ENCODE measurements at regions not wholly inside any gene's neighbourhood (a gene's known extent, or its start where the extent isn't known, plus 50 kb on each side); places are given as distances from the start of the nearest gene placed in this dataset.

DNA sequence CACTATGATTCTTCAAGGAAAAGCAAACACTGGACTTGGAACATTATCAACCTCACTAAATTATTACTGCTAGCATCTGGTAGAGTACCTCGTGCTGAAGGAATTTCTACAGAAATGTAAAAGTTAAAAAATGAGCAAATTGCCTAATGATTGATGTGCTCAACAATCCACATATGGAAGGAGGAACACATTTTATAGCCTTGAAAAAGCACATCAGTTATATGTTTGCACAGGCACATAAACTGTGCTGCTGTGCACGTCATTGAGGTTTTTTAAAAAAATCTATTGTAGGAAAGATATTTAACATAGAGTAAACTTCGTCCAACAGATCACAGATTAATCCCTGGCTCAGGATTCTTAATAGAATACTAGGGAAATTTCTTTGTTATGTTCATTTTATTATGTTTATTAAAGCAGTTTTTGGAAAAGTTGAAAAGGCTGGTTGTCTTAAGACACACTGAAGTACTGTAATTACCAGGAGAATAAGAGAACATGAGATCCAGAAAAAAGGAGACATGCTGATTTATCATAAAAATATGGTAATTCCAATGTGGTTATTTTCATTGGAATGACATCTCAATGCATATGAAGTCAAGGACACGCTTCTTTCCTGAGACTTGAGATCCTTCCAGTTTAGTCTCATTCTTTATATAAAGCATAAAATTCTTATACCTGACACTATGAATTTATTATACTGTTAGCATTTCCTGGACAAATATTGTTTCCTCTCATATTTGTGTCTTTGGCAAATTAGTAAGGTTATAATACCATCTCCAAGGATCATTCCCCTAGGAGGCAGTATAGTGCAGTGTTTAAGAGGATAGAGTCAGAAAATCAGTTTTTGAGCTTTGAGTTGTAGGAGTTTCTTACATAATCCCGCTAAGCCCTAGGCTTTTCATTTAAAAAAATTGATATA is 511.1 kb downstream of the TENT5A start:
- Histone ChIP-seq H3K36me3 (ENCODE audit: insufficient read depth, low read length) (no peaks in the 10 kb centered on the region), H3F3A (ENCODE audit: insufficient read depth, low read length, poor library complexity, severe bottlenecking) (no peaks in the 10 kb centered on the region), H3K79me2 (replicated peaks; ENCODE audit: insufficient read depth, low read length) (no peaks in the 10 kb centered on the region), H3K9ac (ENCODE audit: low read length) (no peak overlapping the region), H3K9me3 (ENCODE audit: low read length) (peaks cover under 1% of the 10 kb centered on the region), H2AFZ (ENCODE audit: low read depth, low read length) (no peak overlapping the region), H3K9me2 (ENCODE audit: insufficient read depth, low read length) (no peaks in the 10 kb centered on the region), H3K27me3 (ENCODE audit: insufficient read depth, low read depth, low read length) (no peaks in the 10 kb centered on the region), H3K4me2 (ENCODE audit: low read length) (no peak overlapping the region), H4K20me1 (ENCODE audit: insufficient read depth) (no peaks in the 10 kb centered on the region), H3K27ac (ENCODE audit: low read length) (no peak overlapping the region), H3K4me3 (ENCODE audit: low read length) (no peak overlapping the region)
- no peak for TF ChIP-seq MXI1 (conservative IDR thresholded peaks at IDR 0.05; ENCODE audit: poor library complexity, severe bottlenecking)
- TF ChIP-seq POLR2AphosphoS5 (IDR thresholded peaks at IDR 0.05): no peak
- TF ChIP-seq RAD21 (conservative IDR thresholded peaks at IDR 0.05): no peak

DNA sequence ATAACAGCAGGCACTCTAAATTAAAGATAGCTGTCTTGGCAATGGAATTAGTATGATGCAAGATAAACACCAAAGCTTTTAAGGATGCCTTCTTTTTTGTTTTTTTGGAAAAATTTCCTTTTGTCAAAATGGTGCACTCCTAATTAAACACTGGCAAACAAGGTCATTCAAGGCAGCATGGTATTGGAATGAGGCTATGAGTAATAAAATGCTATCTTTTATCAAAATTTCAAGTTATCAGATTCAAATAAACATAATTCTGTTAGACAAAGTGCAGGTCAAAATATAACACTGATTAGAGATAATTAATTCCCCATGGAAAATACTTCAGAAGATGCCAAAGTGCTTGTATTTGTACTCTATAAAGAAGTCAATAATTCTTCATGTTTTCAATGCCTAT is 514.1 kb downstream of the TENT5A start:
- Histone ChIP-seq H3K4me2 (ENCODE audit: low read length) (no peak overlapping the region), H2AFZ (ENCODE audit: low read depth, low read length) (no peak overlapping the region), H4K20me1 (ENCODE audit: insufficient read depth) (no peaks in the 10 kb centered on the region), H3K9me2 (ENCODE audit: insufficient read depth, low read length) (no peaks in the 10 kb centered on the region), H3K9me3 (ENCODE audit: low read length) (no peaks in the 10 kb centered on the region), H3K79me2 (replicated peaks; ENCODE audit: insufficient read depth, low read length) (no peaks in the 10 kb centered on the region), H3F3A (ENCODE audit: insufficient read depth, low read length, poor library complexity, severe bottlenecking) (no peaks in the 10 kb centered on the region), H3K27me3 (ENCODE audit: insufficient read depth, low read depth, low read length) (no peaks in the 10 kb centered on the region), H3K27ac (ENCODE audit: low read length) (no peak overlapping the region), H3K4me3 (ENCODE audit: low read length) (no peak overlapping the region), H3K9ac (ENCODE audit: low read length) (no peak overlapping the region), H3K36me3 (ENCODE audit: insufficient read depth, low read length) (no peaks in the 10 kb centered on the region)
- TF ChIP-seq EZH2 (IDR thresholded peaks at IDR 0.05; ENCODE audit: borderline replicate concordance, insufficient read depth, low read length, poor library complexity, severe bottlenecking) (no peak), MXI1 (conservative IDR thresholded peaks at IDR 0.05; ENCODE audit: poor library complexity, severe bottlenecking) (no peak), POLR2AphosphoS5 (IDR thresholded peaks at IDR 0.05) (no peak), SMC3 (conservative IDR thresholded peaks at IDR 0.05; ENCODE audit: poor library complexity) (no peak), RAD21 (conservative IDR thresholded peaks at IDR 0.05) (no peak), EP300 (conservative IDR thresholded peaks at IDR 0.05; ENCODE audit: poor library complexity, severe bottlenecking) (no peak), TAF1 (IDR thresholded peaks at IDR 0.05; ENCODE audit: low read depth) (no peak)
- TF ChIP-seq, protein P1, sequence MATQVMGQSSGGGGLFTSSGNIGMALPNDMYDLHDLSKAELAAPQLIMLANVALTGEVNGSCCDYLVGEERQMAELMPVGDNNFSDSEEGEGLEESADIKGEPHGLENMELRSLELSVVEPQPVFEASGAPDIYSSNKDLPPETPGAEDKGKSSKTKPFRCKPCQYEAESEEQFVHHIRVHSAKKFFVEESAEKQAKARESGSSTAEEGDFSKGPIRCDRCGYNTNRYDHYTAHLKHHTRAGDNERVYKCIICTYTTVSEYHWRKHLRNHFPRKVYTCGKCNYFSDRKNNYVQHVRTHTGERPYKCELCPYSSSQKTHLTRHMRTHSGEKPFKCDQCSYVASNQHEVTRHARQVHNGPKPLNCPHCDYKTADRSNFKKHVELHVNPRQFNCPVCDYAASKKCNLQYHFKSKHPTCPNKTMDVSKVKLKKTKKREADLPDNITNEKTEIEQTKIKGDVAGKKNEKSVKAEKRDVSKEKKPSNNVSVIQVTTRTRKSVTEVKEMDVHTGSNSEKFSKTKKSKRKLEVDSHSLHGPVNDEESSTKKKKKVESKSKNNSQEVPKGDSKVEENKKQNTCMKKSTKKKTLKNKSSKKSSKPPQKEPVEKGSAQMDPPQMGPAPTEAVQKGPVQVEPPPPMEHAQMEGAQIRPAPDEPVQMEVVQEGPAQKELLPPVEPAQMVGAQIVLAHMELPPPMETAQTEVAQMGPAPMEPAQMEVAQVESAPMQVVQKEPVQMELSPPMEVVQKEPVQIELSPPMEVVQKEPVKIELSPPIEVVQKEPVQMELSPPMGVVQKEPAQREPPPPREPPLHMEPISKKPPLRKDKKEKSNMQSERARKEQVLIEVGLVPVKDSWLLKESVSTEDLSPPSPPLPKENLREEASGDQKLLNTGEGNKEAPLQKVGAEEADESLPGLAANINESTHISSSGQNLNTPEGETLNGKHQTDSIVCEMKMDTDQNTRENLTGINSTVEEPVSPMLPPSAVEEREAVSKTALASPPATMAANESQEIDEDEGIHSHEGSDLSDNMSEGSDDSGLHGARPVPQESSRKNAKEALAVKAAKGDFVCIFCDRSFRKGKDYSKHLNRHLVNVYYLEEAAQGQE (IDR thresholded peaks at IDR 0.05; ENCODE audit: borderline replicate concordance): no peak
- TF ChIP-seq, protein P2, sequence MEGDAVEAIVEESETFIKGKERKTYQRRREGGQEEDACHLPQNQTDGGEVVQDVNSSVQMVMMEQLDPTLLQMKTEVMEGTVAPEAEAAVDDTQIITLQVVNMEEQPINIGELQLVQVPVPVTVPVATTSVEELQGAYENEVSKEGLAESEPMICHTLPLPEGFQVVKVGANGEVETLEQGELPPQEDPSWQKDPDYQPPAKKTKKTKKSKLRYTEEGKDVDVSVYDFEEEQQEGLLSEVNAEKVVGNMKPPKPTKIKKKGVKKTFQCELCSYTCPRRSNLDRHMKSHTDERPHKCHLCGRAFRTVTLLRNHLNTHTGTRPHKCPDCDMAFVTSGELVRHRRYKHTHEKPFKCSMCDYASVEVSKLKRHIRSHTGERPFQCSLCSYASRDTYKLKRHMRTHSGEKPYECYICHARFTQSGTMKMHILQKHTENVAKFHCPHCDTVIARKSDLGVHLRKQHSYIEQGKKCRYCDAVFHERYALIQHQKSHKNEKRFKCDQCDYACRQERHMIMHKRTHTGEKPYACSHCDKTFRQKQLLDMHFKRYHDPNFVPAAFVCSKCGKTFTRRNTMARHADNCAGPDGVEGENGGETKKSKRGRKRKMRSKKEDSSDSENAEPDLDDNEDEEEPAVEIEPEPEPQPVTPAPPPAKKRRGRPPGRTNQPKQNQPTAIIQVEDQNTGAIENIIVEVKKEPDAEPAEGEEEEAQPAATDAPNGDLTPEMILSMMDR (IDR thresholded peaks at IDR 0.05; ENCODE audit: poor library complexity, severe bottlenecking): no peak
